Sigmoid colon (tissue), 4 donors: ENCODE measurements at regions not wholly inside any gene's neighbourhood (a gene's known extent, or its start where the extent isn't known, plus 50 kb on each side); places are given as distances from the start of the nearest gene placed in this dataset.
"Not testable (repeated sequence)": the region's sequence is repeated elsewhere in the genome, so short reads cannot be mapped to it uniquely, and the experiment has no call there.

Experiments used
- POLR2A ChIP-seq, 2 donors: fragments of 450-650 bp; IDR thresholded peaks; one replicate each; pipeline ENCODE4 v1.6.1; 2016; ENCODE audit warnings: antibody characterized with exemption in 2 of 2, mild to moderate bottlenecking in 2 of 2, moderate library complexity in 2 of 2
- POLR2AphosphoS5 ChIP-seq, 4 donors: sonication (generic); formaldehyde crosslinking; IDR thresholded peaks; one replicate each; pipeline ENCODE4 v1.6.1; 2017; ENCODE audit warnings: antibody characterized with exemption in 4 of 4
- TF ChIP-seq, protein P1 (sequence below), 4 experiments: fragments of 450-650 bp in 3 of 4; fragments of 200-600 bp in 1 of 4; IDR thresholded peaks; one replicate each; pipeline ENCODE4 v1.5.1; 2016 to 2019; ENCODE audit warnings: antibody characterized with exemption in 4 of 4, mild to moderate bottlenecking in 3 of 4, moderate library complexity in 2 of 4

- TF ChIP-seq POLR2A, POLR2AphosphoS5 (IDR thresholded peaks at IDR 0.05): not testable (repeated sequence)
- TF ChIP-seq, protein P1, sequence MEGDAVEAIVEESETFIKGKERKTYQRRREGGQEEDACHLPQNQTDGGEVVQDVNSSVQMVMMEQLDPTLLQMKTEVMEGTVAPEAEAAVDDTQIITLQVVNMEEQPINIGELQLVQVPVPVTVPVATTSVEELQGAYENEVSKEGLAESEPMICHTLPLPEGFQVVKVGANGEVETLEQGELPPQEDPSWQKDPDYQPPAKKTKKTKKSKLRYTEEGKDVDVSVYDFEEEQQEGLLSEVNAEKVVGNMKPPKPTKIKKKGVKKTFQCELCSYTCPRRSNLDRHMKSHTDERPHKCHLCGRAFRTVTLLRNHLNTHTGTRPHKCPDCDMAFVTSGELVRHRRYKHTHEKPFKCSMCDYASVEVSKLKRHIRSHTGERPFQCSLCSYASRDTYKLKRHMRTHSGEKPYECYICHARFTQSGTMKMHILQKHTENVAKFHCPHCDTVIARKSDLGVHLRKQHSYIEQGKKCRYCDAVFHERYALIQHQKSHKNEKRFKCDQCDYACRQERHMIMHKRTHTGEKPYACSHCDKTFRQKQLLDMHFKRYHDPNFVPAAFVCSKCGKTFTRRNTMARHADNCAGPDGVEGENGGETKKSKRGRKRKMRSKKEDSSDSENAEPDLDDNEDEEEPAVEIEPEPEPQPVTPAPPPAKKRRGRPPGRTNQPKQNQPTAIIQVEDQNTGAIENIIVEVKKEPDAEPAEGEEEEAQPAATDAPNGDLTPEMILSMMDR (IDR thresholded peaks at IDR 0.05) = not testable (repeated sequence)
Observed at GRCh38 chr7:149650190-149650589, 123.2 kb downstream of the ZNF467 start.
